ENCODE measurements at regions not wholly inside any gene's neighbourhood (a gene's known extent, or its start where the extent isn't known, plus 50 kb on each side); places are given as distances from the start of the nearest gene placed in this dataset.

- no peak for TF ChIP-seq TAF1 (IDR thresholded peaks at IDR 0.05; ENCODE audit: borderline replicate concordance, low read depth, low read length)
- no peak for TF ChIP-seq POLR2AphosphoS5 (IDR thresholded peaks at IDR 0.05; ENCODE audit: low read depth, low read length)
Measured at GRCh38 chr4:146054676-146055075, 116.1 kb upstream of the ZNF827 start.

All from GM12892 (cell line).